GM21723 (cell line): ENCODE measurements at regions not wholly inside any gene's neighbourhood (a gene's known extent, or its start where the extent isn't known, plus 50 kb on each side); places are given as distances from the start of the nearest gene placed in this dataset.
"Not testable (repeated sequence)": the region's sequence is repeated elsewhere in the genome, so short reads cannot be mapped to it uniquely, and the experiment has no call there.

Experiments used
- ATAC-seq: cut with Tn5 transposase; IDR thresholded peaks from one replicate; pipeline ENCODE4 v1.9.1; 2021; ENCODE audit warnings: mild to moderate bottlenecking, moderate library complexity; ENCODE audit not compliant: unreplicated experiment

GRCh38 chr9:25094518-25094917, 548.8 kb upstream of the IZUMO3 start:
- no peak for ATAC-seq

GRCh38 chr9:25078202-25078601, 532.5 kb upstream of the IZUMO3 start:
- no peak for ATAC-seq

GRCh38 chr9:25048098-25048724, 502.5 kb upstream of the IZUMO3 start:
- no peak for ATAC-seq

GRCh38 chr9:25045469-25045868, 499.8 kb upstream of the IZUMO3 start:
- ATAC-seq, result not testable (repeated sequence)

- no peak for ATAC-seq
Observed at GRCh38 chr9:25029743-25030142, 484.0 kb upstream of the IZUMO3 start.

- ATAC-seq, result no peak
Observed at GRCh38 chr9:25025686-25026085, 480.0 kb upstream of the IZUMO3 start.

- ATAC-seq, result no peak
Observed at GRCh38 chr9:25025156-25025555, 479.5 kb upstream of the IZUMO3 start.

- ATAC-seq, result no peak
Observed at GRCh38 chr9:25017779-25018178, 472.1 kb upstream of the IZUMO3 start.

- no peak for ATAC-seq
Observed at GRCh38 chr9:25010027-25010662, 464.4 kb upstream of the IZUMO3 start.

- ATAC-seq, result no peak
Observed at GRCh38 chr9:25003686-25004085, 458.0 kb upstream of the IZUMO3 start.

- ATAC-seq, result no peak
Observed at GRCh38 chr9:24986331-24986730, 440.6 kb upstream of the IZUMO3 start.

GRCh38 chr9:24970780-24971179, 425.1 kb upstream of the IZUMO3 start:
- ATAC-seq, result not testable (repeated sequence)

- ATAC-seq, result no peak
Observed at GRCh38 chr9:24961762-24962161, 416.1 kb upstream of the IZUMO3 start.

- ATAC-seq, result no peak
Observed at GRCh38 chr9:24953070-24953469, 407.4 kb upstream of the IZUMO3 start.

GRCh38 chr9:24939109-24939850, 393.6 kb upstream of the IZUMO3 start:
- no peak for ATAC-seq

- ATAC-seq, result no peak
Observed at GRCh38 chr9:24936117-24936516, 390.4 kb upstream of the IZUMO3 start.

GRCh38 chr9:24932785-24933184, 387.1 kb upstream of the IZUMO3 start:
- ATAC-seq, result no peak

GRCh38 chr9:24931894-24932293, 386.2 kb upstream of the IZUMO3 start:
- ATAC-seq, result no peak

- no peak for ATAC-seq
Observed at GRCh38 chr9:24912767-24913166, 367.1 kb upstream of the IZUMO3 start.

- no peak for ATAC-seq
Observed at GRCh38 chr9:24901319-24901718, 355.6 kb upstream of the IZUMO3 start.

- no peak for ATAC-seq
Observed at GRCh38 chr9:24900179-24900578, 354.5 kb upstream of the IZUMO3 start.

GRCh38 chr9:24899463-24899862, 353.8 kb upstream of the IZUMO3 start:
- no peak for ATAC-seq
